DMS79 treated with DMSO at 0.1 percent for 48 hours (cell line): ENCODE measurements at regions not wholly inside any gene's neighbourhood (a gene's known extent, or its start where the extent isn't known, plus 50 kb on each side); places are given as distances from the start of the nearest gene placed in this dataset.
A peak's percentile ranks its signal among the peaks of the same experiment; 100 is the strongest.
"Not testable (repeated sequence)": the region's sequence is repeated elsewhere in the genome, so short reads cannot be mapped to it uniquely, and the experiment has no call there.

ENCODE experiments used
- DNase-seq: peaks from one replicate; lab custom pipeline; 2025; lab: John Stamatoyannopoulos, UW

DNA sequence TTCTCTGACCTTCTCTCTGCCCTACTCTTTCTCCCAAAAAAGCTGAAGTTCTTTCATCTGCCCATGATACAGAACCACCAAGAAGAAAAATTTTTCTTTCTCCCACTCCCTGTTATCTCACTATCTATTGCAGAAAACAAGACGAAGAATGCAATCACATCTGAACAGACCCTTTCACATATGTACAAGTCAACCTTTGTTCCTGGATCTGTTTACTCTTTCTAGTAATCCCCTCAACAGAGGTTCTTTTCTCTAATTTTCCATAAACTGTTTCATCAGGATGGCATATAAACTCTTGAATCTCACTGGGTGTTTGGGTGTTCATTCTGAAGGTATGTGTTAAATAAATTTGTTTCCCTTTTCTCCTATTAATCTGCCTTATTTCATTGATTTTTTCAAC, 1262.7 kb upstream of the NRXN1 start:
- no peak for DNase-seq

- DNase-seq: no peak
Measured at GRCh38 chr2:52292801-52293200, 1260.9 kb upstream of the NRXN1 start.

DNA sequence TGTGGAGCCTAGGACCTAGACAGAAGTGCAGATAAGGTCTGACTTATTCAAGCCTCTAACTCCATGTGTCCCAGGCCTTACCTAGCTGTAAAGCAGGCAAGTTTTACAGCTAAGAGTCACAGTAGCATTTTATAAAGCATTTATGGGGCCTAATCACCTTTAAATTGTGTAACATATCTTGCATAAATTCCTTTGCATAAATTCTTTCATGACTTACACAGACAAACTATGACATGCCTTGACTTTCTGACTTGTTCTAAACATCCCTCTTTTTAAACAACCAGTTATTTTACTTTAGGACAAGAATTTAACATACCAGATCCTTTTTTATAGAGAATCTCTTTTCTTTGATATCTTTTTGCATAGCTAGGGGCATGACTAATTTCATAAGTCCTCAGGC, 1257.8 kb upstream of the NRXN1 start:
- DNase-seq: no peak

GRCh38 chr2:52288596-52288995, 1256.7 kb upstream of the NRXN1 start:
- DNase-seq: no peak

DNA sequence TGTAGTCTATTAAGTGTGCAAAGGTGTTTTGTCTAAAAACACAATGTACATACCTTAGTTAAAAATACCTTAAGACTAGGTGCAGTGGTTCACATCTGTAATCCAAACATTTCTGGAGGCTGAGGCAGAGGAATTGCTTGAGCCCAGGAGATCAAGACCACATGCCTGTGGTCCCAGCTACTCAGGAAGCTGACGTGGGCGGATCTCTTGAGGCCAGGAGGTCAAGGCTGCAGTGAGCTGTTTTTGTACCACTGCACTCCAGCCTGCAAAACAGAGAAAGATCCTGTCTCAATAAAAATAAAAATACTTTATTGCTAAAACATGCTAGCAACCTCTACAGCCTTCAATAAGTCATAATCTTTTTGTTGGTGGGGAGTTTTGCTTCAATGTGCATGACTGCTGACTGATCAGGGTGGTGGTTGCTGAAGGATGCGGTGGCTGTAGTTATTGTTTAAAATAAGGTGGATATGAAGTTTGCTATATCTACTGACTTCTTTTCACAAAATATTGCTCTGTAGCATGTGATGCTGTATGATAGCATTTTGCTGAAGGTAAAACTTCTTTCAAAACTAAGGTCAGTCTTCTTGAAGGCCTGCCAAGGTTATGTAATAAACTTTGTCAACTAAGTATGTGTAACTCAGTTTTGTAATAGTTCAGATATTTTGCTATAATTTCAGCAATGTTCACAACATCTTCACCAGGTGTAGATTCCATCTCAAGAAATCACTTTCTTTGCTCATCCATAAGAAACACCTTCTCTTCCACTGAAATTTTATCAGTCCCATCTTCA, 1238.0 kb upstream of the NRXN1 start:
- no peak for DNase-seq

DNA sequence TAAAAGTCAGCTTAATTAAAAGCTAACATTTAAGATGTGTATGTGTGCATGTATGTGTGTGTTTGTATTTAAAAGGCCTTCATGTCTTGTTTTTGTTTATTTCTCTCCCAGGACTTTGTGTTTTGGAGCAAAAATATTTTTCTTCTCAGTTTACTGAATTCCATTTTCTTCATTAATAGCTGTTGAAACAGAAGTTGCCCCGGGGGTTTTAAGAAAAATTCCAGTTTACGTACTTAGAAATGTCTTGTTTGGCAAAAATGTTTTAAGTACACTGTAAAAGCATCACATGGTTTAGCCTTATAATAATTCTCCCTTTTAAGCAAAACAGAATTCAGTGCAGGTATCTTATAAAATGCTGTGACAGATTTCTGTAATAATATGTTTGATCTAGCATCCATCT, 1233.0 kb upstream of the NRXN1 start:
- DNase-seq: no peak

GRCh38 chr2:52264488-52264887, 1232.6 kb upstream of the NRXN1 start:
- DNase-seq: no peak

GRCh38 chr2:52260904-52261303, 1229.0 kb upstream of the NRXN1 start:
- DNase-seq: no peak

DNA sequence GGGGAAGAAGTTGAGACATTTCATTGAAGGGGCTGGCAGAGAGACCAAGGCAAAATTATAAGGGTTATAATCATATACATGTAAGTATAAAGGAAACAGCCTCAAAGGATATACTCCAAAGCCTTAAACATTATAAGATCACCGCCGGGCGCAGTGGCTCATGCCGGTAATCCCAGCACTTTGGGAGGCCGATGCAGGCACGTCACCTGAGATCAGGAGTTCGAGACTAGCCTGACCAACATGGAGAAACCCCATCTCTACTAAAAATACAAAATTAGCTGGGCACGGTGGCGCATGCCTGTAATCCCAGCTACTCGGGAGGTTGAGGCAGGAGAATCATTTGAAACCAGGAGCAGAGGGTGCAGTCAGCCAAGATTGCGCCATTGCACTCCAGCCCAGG, 1227.0 kb upstream of the NRXN1 start:
- DNase-seq: not testable (repeated sequence)

GRCh38 chr2:52258038-52258437, 1226.1 kb upstream of the NRXN1 start:
- no peak for DNase-seq

- no peak for DNase-seq
Measured at GRCh38 chr2:52253416-52253980, 1221.6 kb upstream of the NRXN1 start.

DNA sequence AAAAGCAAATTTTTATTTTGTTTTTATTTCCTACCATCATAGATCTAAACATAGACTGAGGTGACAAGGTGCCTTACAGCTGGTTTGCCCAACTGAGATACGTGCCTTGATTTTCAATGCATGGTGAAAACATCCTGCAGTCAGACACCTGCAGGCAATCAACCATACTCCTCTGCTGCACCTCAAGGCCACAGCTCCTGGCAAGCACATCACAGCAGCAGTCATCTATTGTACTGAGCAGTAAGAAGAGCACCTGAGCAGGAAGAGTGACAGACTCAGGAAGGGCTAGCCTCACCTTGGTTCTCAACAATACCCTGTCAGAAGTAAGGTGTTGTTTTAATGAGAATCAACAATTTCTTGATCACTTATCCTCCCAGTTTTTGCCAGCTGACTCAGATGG, 1206.8 kb upstream of the NRXN1 start:
- DNase-seq: no peak

DNA sequence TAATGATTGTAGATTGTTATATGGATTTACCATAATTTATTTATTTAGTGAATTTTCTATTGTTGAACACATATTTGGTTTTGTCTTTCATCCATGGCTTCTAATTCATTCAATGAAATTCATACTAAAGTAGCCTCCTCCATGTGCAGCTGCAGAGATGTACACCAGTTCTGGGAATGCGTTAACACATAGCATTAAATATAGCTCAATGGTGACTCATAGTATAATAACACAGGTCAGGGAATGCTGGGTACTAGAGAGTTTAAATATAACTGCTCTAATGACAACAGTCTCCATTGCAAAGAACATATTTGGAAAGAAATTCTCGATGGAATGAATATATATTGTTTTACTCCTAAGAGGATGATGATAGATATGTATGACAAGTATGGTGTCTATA, 1190.2 kb upstream of the NRXN1 start:
- DNase-seq: no peak

DNA sequence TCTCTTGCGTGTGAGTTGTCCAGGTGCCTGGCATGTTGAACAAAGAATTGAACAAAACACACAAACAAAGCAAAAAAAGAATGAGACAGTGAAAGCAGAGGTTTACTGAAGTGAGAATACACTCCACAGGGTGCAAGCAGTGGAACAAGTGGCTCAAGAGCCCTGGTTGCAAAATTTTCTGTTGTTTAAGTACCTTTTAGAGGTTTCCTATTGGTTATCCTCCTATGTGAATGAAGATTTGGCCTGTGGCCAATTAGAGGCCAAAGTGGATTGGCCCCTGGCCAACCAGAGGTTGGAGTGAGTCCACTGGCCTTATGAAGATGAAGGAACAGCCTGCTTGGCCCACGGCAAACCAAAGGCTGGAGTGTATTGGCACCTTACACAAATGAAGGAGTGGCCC, 1188.5 kb upstream of the NRXN1 start:
- DNase-seq: peak; percentile 73

DNA sequence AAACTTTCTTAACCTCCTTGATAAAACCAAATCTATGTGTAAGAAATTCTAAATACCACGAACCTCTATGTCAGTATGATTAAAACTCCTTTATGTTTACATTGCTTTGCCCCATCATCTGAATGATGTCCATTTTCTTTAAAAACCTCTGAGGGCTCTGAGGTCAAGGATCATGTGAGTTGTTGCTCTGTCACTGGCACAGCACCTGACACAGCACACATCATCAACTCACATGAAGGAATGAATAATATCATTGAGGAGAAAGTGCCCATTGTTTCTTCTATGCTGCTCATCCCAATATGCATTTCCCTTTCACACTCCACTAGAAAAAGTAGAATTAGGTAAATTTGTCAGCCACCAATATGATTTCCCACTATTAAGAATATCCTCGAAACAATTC, 1178.7 kb upstream of the NRXN1 start:
- DNase-seq: no peak

- peak; percentile 8 for DNase-seq
Measured at GRCh38 chr2:52210161-52210560, 1178.2 kb upstream of the NRXN1 start.

DNA sequence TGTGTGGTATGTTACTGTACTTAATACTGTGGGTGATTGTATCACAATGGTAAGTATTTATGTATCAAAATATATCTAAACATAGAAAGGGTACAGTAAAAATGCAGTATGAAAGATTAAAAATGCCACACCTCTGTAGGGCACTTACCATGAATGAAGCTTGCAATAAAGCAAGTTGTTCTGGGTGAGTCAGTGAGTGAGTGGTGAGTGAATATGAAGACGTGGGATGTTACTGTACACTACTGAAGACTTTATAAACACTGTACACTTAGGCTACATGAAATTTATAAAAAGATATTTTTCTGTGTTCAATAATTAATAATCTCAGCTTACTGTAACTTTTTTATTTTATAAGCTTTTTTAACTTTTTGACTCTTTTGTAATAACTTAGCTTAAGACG, 1162.4 kb upstream of the NRXN1 start:
- DNase-seq: no peak

GRCh38 chr2:52193804-52194203, 1161.9 kb upstream of the NRXN1 start:
- no peak for DNase-seq

DNA sequence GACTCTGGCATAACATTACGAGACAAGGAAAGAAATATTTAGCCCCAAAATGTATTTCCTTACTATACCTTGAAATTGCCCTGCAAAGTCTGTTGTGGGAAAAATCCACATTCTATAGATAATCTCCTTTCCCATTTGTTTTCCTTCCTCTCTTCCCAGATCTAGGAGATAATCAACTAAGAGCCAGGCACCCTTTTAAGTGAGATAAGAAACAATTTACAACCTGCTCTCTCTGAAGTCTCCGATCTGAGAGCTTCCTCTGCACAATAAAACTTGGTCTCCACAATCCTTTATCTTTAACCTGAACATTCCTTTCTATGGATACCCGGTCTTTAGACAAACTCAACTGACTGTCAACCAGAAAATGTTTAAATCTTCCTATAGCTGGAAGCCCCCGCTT, 1160.7 kb upstream of the NRXN1 start:
- no peak for DNase-seq

- no peak for DNase-seq
Measured at GRCh38 chr2:52181080-52181479, 1149.1 kb upstream of the NRXN1 start.

- no peak for DNase-seq
Measured at GRCh38 chr2:52178845-52179244, 1146.9 kb upstream of the NRXN1 start.

DNA sequence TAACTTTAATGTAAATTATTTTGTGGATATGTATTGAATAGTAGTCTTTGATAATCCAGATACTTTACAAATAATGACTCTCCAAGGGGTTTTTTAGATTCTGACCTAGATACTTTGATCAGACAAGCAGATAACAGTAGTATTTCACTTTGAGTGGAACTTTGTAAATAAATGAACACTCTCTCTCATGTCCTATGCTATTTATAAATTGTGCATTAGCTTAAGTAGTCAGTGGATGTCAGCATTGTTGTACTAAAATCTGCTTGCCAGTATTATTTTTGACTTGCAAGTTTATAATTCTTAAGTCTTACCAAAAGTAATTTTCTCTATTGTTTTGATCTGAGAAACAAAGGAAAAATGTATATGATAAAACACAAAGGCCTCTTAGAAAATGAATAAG, 1113.1 kb upstream of the NRXN1 start:
- DNase-seq: no peak

DNA sequence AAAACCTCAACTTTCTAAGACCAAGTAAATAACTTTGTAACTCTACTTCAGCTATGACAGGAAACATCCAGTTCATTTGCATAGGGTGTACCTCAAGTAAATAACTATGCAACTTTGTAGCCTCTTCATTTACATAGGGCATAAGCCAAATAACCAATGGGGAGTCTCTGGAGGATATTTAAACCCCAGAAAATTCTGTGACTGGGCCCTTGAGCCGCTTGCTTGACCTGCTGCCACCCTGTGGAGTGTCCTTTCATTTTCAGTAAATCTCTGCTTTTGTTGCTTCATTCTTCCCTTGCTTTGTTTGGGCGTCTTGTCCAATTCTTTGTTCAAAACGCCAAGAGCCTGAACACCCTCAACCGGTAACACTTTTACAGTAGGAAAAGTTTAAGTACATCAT, 1112.7 kb upstream of the NRXN1 start:
- DNase-seq: no peak

GRCh38 chr2:52141076-52141475, 1109.1 kb upstream of the NRXN1 start:
- no peak for DNase-seq
